ENCODE measurements at regions not wholly inside any gene's neighbourhood (a gene's known extent, or its start where the extent isn't known, plus 50 kb on each side); places are given as distances from the start of the nearest gene placed in this dataset.
"Not testable (repeated sequence)": the region's sequence is repeated elsewhere in the genome, so short reads cannot be mapped to it uniquely, and the experiment has no call there.

- Histone ChIP-seq H3K27ac (ENCODE audit: low read length) (no peak overlapping the region), H3K9me3 (ENCODE audit: control insufficient read depth, insufficient read depth, low read length) (no peaks in the 10 kb centered on the region), H3K4me3 (ENCODE audit: low read length) (no peak overlapping the region), H3K4me1 (ENCODE audit: control insufficient read depth, insufficient read depth, low read length) (peaks cover 11% of the 10 kb centered on the region), H3K36me3 (ENCODE audit: control insufficient read depth, insufficient read depth, low read length) (no peaks in the 10 kb centered on the region), H3K27me3 (ENCODE audit: control insufficient read depth, insufficient read depth, low read length) (no peaks in the 10 kb centered on the region)
- no peaks in the 10 kb centered on the region for H3K9me3 Mint-ChIP-seq
- WGBS (ENCODE audit: insufficient coverage): 88% methylated on average over 3 of the region's 3 CpGs
- no peak overlapping the region for H3K27ac Mint-ChIP-seq
- no peak overlapping the region for H3K4me3 Mint-ChIP-seq
- TF ChIP-seq CTCF (IDR thresholded peaks at IDR 0.05): no peak
- intact Hi-C loops (cut with micrococcal nuclease): no loop called here
- no peak for ATAC-seq
- no peaks in the 10 kb centered on the region for H3K36me3 Mint-ChIP-seq
- DNase-seq: no peak
- peaks cover 9 to 18% of the 10 kb centered on the region in 2 donors for H3K4me1 Mint-ChIP-seq
- H3K27me3 Mint-ChIP-seq (ENCODE audit: low read depth in 2 of 2): peaks cover 4 to 9% of the 10 kb centered on the region in 2 donors
These were observed 90.7 kb upstream of the WSB1 start for GRCh38 chr17:27203241-27203640.

- Mint-ChIP-seq H3K9me3 (no peaks in the 10 kb centered on the region), H3K4me3 (no peak overlapping the region), H3K27me3 (ENCODE audit: low read depth in 2 of 2) (peaks cover 4 to 9% of the 10 kb centered on the region in 2 donors), H3K36me3 (no peaks in the 10 kb centered on the region), H3K27ac (no peak overlapping the region), H3K4me1 (no peaks in the 10 kb centered on the region)
- Histone ChIP-seq H3K9me3 (ENCODE audit: control insufficient read depth, insufficient read depth, low read length) (no peaks in the 10 kb centered on the region), H3K36me3 (ENCODE audit: control insufficient read depth, insufficient read depth, low read length) (no peaks in the 10 kb centered on the region), H3K27ac (ENCODE audit: low read length) (no peak overlapping the region), H3K27me3 (ENCODE audit: control insufficient read depth, insufficient read depth, low read length) (no peaks in the 10 kb centered on the region), H3K4me1 (ENCODE audit: control insufficient read depth, insufficient read depth, low read length) (no peaks in the 10 kb centered on the region), H3K4me3 (ENCODE audit: low read length) (no peak overlapping the region)
- ATAC-seq: no peak
- no peak for DNase-seq
- WGBS (ENCODE audit: insufficient coverage): 72% methylated on average over 4 of the region's 4 CpGs
- intact Hi-C loops (cut with micrococcal nuclease): no loop called here
- no peak for TF ChIP-seq CTCF (IDR thresholded peaks at IDR 0.05)
These were observed 87.5 kb upstream of the WSB1 start for GRCh38 chr17:27206447-27206846.

- Histone ChIP-seq H3K27me3 (ENCODE audit: control insufficient read depth, insufficient read depth, low read length) (no peaks in the 10 kb centered on the region), H3K4me3 (ENCODE audit: low read length) (no peak overlapping the region), H3K9me3 (ENCODE audit: control insufficient read depth, insufficient read depth, low read length) (no peaks in the 10 kb centered on the region), H3K27ac (ENCODE audit: low read length) (no peak overlapping the region), H3K4me1 (ENCODE audit: control insufficient read depth, insufficient read depth, low read length) (no peaks in the 10 kb centered on the region), H3K36me3 (ENCODE audit: control insufficient read depth, insufficient read depth, low read length) (no peaks in the 10 kb centered on the region)
- Mint-ChIP-seq H3K27me3 (ENCODE audit: low read depth in 2 of 2) (peaks cover 4 to 9% of the 10 kb centered on the region in 2 donors), H3K4me3 (no peak overlapping the region), H3K4me1 (no peaks in the 10 kb centered on the region), H3K27ac (no peak overlapping the region), H3K36me3 (no peaks in the 10 kb centered on the region), H3K9me3 (no peaks in the 10 kb centered on the region)
- DNase-seq (no peak), ATAC-seq (no peak)
- TF ChIP-seq CTCF (IDR thresholded peaks at IDR 0.05): no peak
- 70% methylated on average over 3 of the region's 3 CpGs for WGBS (ENCODE audit: insufficient coverage)
- intact Hi-C loops (cut with micrococcal nuclease): no loop called here
These were observed 86.8 kb upstream of the WSB1 start for GRCh38 chr17:27207073-27207513.

GRCh38 chr17:27208370-27208769 lies 85.5 kb upstream of the WSB1 start:
- H3K4me1 ChIP-seq (ENCODE audit: control insufficient read depth, insufficient read depth, low read length); DNase-seq; H3K4me3 Mint-ChIP-seq; intact Hi-C loops (cut with micrococcal nuclease); H3K27me3 ChIP-seq (ENCODE audit: control insufficient read depth, insufficient read depth, low read length); H3K27ac ChIP-seq (ENCODE audit: low read length); ATAC-seq; H3K9me3 ChIP-seq (ENCODE audit: control insufficient read depth, insufficient read depth, low read length); H3K9me3 Mint-ChIP-seq; H3K27ac Mint-ChIP-seq; H3K36me3 ChIP-seq (ENCODE audit: control insufficient read depth, insufficient read depth, low read length); H3K36me3 Mint-ChIP-seq; H3K27me3 Mint-ChIP-seq (ENCODE audit: low read depth in 2 of 2); H3K4me1 Mint-ChIP-seq; H3K4me3 ChIP-seq (ENCODE audit: low read length): not testable (repeated sequence)
